WTC11 (cell line): ENCODE measurements at regions not wholly inside any gene's neighbourhood (a gene's known extent, or its start where the extent isn't known, plus 50 kb on each side); places are given as distances from the start of the nearest gene placed in this dataset.

ENCODE experiments used
- ATAC-seq: fragments of 200-7000 bp; cut with Tn5 transposase; 2 replicates; pipeline ENCODE4 v1.10.0; 2021; ENCODE audit warnings: mild to moderate bottlenecking, moderate library complexity
- CTCF ChIA-PET: fragments of 300-600 bp; sonication (Branson Sonifier 250); formaldehyde crosslinking; loops from one replicate; lab custom pipeline; 2021; ENCODE audit warnings: antibody characterized with exemption; lab: Charles Lee
- POLR2A ChIA-PET: fragments of 350-600 bp; sonication (Branson Sonifier 250); formaldehyde crosslinking; loops from one replicate; lab custom pipeline; 2021; ENCODE audit warnings: antibody characterized with exemption; lab: Charles Lee
- DNase-seq: peaks from one replicate; pipeline ENCODE4 v3.0.0; 2021; ENCODE audit warnings: low spot score
- H3K27ac Mint-ChIP-seq: 2 replicates; pipeline ENCODE4 v1.8.0; 2021; ENCODE audit warnings: mixed read lengths
- H3K27me3 Mint-ChIP-seq: 2 replicates; pipeline ENCODE4 v1.8.0; 2021; ENCODE audit warnings: low read depth, mild to moderate bottlenecking, moderate library complexity, mixed read lengths
- H3K36me3 Mint-ChIP-seq: 2 replicates; pipeline ENCODE4 v1.8.0; 2021; ENCODE audit warnings: mixed read lengths
- H3K4me1 Mint-ChIP-seq: 2 replicates; pipeline ENCODE4 v1.8.0; 2022; ENCODE audit warnings: mixed read lengths
- H3K4me3 Mint-ChIP-seq: 2 replicates; pipeline ENCODE4 v1.8.0; 2021; ENCODE audit warnings: mild to moderate bottlenecking, moderate library complexity, mixed read lengths
- H3K9me3 Mint-ChIP-seq: 2 replicates; pipeline ENCODE4 v1.8.0; 2021; ENCODE audit warnings: mixed read lengths
- CDX4 ChIP-seq: fragments of 250-450 bp; sonication (Bioruptor Pico); IDR thresholded peaks from 2 replicates; pipeline ENCODE4 v1.9.0; 2021; ENCODE audit warnings: moderate library complexity, mild to moderate bottlenecking, inconsistent platforms, borderline replicate concordance
- CREB1 ChIP-seq: sonication (generic); formaldehyde crosslinking; IDR thresholded peaks from 2 replicates; pipeline ENCODE4 v1.8.0; 2023; ENCODE audit warnings: mild to moderate bottlenecking, missing genetic modification reagents
- CREM ChIP-seq: sonication (generic); formaldehyde crosslinking; IDR thresholded peaks from 2 replicates; pipeline ENCODE4 v1.8.1; 2022; ENCODE audit warnings: mild to moderate bottlenecking, missing genetic modification reagents, moderate library complexity
- ESRRA ChIP-seq: sonication (generic); formaldehyde crosslinking; IDR thresholded peaks from 2 replicates; pipeline ENCODE4 v1.8.1; 2022; ENCODE audit warnings: mild to moderate bottlenecking, missing genetic modification reagents, borderline replicate concordance
- JAZF1 ChIP-seq: fragments of 250-450 bp; sonication (Bioruptor Pico); IDR thresholded peaks from 2 replicates; pipeline ENCODE4 v1.9.0; 2021; ENCODE audit warnings: moderate library complexity, mild to moderate bottlenecking, inconsistent platforms
- MLX ChIP-seq: sonication (generic); formaldehyde crosslinking; IDR thresholded peaks from 2 replicates; pipeline ENCODE4 v1.8.1; 2023; ENCODE audit warnings: mild to moderate bottlenecking, missing genetic modification reagents, moderate library complexity
- NFE2L1 ChIP-seq: sonication (generic); formaldehyde crosslinking; IDR thresholded peaks from 2 replicates; pipeline ENCODE4 v1.8.1; 2023; ENCODE audit warnings: missing genetic modification reagents
- NR1H2 ChIP-seq: sonication (generic); formaldehyde crosslinking; IDR thresholded peaks from 2 replicates; pipeline ENCODE4 v1.9.0; 2021; ENCODE audit warnings: mild to moderate bottlenecking, moderate library complexity, missing genetic modification reagents
- PRDM15 ChIP-seq: sonication (generic); formaldehyde crosslinking; IDR thresholded peaks from 2 replicates; pipeline ENCODE4 v1.8.0; 2022; ENCODE audit warnings: missing genetic modification reagents
- STAT6 ChIP-seq: sonication (generic); formaldehyde crosslinking; conservative IDR thresholded peaks from 2 replicates; pipeline ENCODE4 v1.8.1; 2023; ENCODE audit warnings: mild to moderate bottlenecking, low read depth, missing genetic modification reagents, moderate library complexity
- ZBTB21 ChIP-seq: sonication (generic); formaldehyde crosslinking; IDR thresholded peaks from 2 replicates; pipeline ENCODE4 v1.8.1; 2023; ENCODE audit warnings: mild to moderate bottlenecking, missing genetic modification reagents, borderline replicate concordance
- ZMAT4 ChIP-seq: fragments of 250-450 bp; sonication (Bioruptor Pico); IDR thresholded peaks from 2 replicates; pipeline ENCODE4 v1.9.0; 2021; ENCODE audit warnings: mild to moderate bottlenecking
- ZNF121 ChIP-seq: sonication (generic); formaldehyde crosslinking; IDR thresholded peaks from 2 replicates; pipeline ENCODE4 v1.8.0; 2023; ENCODE audit warnings: missing genetic modification reagents
- ZNF317 ChIP-seq: sonication (generic); formaldehyde crosslinking; IDR thresholded peaks from 2 replicates; pipeline ENCODE4 v1.8.1; 2023; ENCODE audit warnings: low read depth, mild to moderate bottlenecking, moderate library complexity, missing genetic modification reagents, borderline replicate concordance
- ZNF416 ChIP-seq: fragments of 250-450 bp; sonication (Bioruptor Pico); IDR thresholded peaks from 2 replicates; pipeline ENCODE4 v1.9.0; 2021; ENCODE audit warnings: mild to moderate bottlenecking, inconsistent platforms
- ZNF671 ChIP-seq: fragments of 250-450 bp; sonication (Bioruptor Pico); IDR thresholded peaks from 2 replicates; pipeline ENCODE4 v1.8.0; 2021; ENCODE audit warnings: mild to moderate bottlenecking
- TF ChIP-seq, protein P1 (sequence below): sonication (generic); formaldehyde crosslinking; IDR thresholded peaks from 2 replicates; pipeline ENCODE4 v1.8.0; 2023; ENCODE audit warnings: missing genetic modification reagents, mild to moderate bottlenecking, borderline replicate concordance
- TF ChIP-seq, protein P2 (sequence below): sonication (generic); formaldehyde crosslinking; IDR thresholded peaks from 2 replicates; pipeline ENCODE4 v1.8.0; 2023; ENCODE audit warnings: mild to moderate bottlenecking, missing genetic modification reagents
- TF ChIP-seq, protein P3 (sequence below): sonication (generic); formaldehyde crosslinking; IDR thresholded peaks from 2 replicates; pipeline ENCODE4 v1.8.1; 2023; ENCODE audit warnings: mild to moderate bottlenecking, moderate library complexity, missing genetic modification reagents

GRCh38 chr1:212533148-212533517, 75.4 kb upstream of the ATF3 start:
- H3K9me3 Mint-ChIP-seq, result peaks cover 5% of the 10 kb centered on the region
- no peaks in the 10 kb centered on the region for H3K4me1 Mint-ChIP-seq
- DNase-seq (no peak), ATAC-seq (no peak)
- no peaks in the 10 kb centered on the region for H3K36me3 Mint-ChIP-seq
- no peak overlapping the region for H3K27ac Mint-ChIP-seq
- H3K27me3 Mint-ChIP-seq, result no peaks in the 10 kb centered on the region; the same call in 1 of the 2 replicates
- ChIA-PET CTCF (interaction anchor here (1.0 to 1.6 kb wide), 3 partner anchors 18 to 76 kb away, joined by 4 to 8 read pairs (median 4); partner anchors contain the start of gene ATF3), POLR2A (no interaction called here)
- no peak overlapping the region for H3K4me3 Mint-ChIP-seq
- TF ChIP-seq ZMAT4 (CRISPR knock-in tag), result no peak
- TF ChIP-seq, protein P1, sequence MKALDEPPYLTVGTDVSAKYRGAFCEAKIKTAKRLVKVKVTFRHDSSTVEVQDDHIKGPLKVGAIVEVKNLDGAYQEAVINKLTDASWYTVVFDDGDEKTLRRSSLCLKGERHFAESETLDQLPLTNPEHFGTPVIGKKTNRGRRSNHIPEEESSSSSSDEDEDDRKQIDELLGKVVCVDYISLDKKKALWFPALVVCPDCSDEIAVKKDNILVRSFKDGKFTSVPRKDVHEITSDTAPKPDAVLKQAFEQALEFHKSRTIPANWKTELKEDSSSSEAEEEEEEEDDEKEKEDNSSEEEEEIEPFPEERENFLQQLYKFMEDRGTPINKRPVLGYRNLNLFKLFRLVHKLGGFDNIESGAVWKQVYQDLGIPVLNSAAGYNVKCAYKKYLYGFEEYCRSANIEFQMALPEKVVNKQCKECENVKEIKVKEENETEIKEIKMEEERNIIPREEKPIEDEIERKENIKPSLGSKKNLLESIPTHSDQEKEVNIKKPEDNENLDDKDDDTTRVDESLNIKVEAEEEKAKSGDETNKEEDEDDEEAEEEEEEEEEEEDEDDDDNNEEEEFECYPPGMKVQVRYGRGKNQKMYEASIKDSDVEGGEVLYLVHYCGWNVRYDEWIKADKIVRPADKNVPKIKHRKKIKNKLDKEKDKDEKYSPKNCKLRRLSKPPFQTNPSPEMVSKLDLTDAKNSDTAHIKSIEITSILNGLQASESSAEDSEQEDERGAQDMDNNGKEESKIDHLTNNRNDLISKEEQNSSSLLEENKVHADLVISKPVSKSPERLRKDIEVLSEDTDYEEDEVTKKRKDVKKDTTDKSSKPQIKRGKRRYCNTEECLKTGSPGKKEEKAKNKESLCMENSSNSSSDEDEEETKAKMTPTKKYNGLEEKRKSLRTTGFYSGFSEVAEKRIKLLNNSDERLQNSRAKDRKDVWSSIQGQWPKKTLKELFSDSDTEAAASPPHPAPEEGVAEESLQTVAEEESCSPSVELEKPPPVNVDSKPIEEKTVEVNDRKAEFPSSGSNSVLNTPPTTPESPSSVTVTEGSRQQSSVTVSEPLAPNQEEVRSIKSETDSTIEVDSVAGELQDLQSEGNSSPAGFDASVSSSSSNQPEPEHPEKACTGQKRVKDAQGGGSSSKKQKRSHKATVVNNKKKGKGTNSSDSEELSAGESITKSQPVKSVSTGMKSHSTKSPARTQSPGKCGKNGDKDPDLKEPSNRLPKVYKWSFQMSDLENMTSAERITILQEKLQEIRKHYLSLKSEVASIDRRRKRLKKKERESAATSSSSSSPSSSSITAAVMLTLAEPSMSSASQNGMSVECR (CRISPR knock-in tag), result no peak
- no peak for TF ChIP-seq CDX4 (CRISPR knock-in tag)
- TF ChIP-seq STAT6, result no peak
- TF ChIP-seq CREB1, result no peak
- no peak for TF ChIP-seq NR1H2 (CRISPR knock-in tag)
- no peak for TF ChIP-seq ZNF416 (CRISPR knock-in tag)
- no peak for TF ChIP-seq CREM (CRISPR knock-in tag)
- no peak for TF ChIP-seq NFE2L1 (CRISPR knock-in tag)
- no peak for TF ChIP-seq ZNF317
- TF ChIP-seq JAZF1 (CRISPR knock-in tag), result no peak
- TF ChIP-seq PRDM15 (CRISPR knock-in tag), result no peak
- TF ChIP-seq ZNF121 (CRISPR knock-in tag), result no peak

- no peaks in the 10 kb centered on the region for H3K4me1 Mint-ChIP-seq
- no peaks in the 10 kb centered on the region; the same call in 1 of the 2 replicates for H3K27me3 Mint-ChIP-seq
- POLR2A ChIA-PET, result no interaction called here
- CTCF ChIA-PET, result no interaction called here
- ATAC-seq (no peak), DNase-seq (no peak)
- no peak overlapping the region for H3K4me3 Mint-ChIP-seq
- H3K27ac Mint-ChIP-seq, result no peak overlapping the region
- H3K9me3 Mint-ChIP-seq, result peaks cover 5% of the 10 kb centered on the region
- H3K36me3 Mint-ChIP-seq, result no peaks in the 10 kb centered on the region
- TF ChIP-seq ZBTB21, result no peak
- TF ChIP-seq ESRRA, result no peak
- TF ChIP-seq, protein P2, sequence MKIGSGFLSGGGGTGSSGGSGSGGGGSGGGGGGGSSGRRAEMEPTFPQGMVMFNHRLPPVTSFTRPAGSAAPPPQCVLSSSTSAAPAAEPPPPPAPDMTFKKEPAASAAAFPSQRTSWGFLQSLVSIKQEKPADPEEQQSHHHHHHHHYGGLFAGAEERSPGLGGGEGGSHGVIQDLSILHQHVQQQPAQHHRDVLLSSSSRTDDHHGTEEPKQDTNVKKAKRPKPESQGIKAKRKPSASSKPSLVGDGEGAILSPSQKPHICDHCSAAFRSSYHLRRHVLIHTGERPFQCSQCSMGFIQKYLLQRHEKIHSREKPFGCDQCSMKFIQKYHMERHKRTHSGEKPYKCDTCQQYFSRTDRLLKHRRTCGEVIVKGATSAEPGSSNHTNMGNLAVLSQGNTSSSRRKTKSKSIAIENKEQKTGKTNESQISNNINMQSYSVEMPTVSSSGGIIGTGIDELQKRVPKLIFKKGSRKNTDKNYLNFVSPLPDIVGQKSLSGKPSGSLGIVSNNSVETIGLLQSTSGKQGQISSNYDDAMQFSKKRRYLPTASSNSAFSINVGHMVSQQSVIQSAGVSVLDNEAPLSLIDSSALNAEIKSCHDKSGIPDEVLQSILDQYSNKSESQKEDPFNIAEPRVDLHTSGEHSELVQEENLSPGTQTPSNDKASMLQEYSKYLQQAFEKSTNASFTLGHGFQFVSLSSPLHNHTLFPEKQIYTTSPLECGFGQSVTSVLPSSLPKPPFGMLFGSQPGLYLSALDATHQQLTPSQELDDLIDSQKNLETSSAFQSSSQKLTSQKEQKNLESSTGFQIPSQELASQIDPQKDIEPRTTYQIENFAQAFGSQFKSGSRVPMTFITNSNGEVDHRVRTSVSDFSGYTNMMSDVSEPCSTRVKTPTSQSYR (CRISPR knock-in tag), result no peak
- TF ChIP-seq, protein P3, sequence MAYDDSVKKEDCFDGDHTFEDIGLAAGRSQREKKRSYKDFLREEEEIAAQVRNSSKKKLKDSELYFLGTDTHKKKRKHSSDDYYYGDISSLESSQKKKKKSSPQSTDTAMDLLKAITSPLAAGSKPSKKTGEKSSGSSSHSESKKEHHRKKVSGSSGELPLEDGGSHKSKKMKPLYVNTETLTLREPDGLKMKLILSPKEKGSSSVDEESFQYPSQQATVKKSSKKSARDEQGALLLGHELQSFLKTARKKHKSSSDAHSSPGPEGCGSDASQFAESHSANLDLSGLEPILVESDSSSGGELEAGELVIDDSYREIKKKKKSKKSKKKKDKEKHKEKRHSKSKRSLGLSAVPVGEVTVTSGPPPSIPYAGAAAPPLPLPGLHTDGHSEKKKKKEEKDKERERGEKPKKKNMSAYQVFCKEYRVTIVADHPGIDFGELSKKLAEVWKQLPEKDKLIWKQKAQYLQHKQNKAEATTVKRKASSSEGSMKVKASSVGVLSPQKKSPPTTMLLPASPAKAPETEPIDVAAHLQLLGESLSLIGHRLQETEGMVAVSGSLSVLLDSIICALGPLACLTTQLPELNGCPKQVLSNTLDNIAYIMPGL (CRISPR knock-in tag), result no peak
- TF ChIP-seq ZNF671 (CRISPR knock-in tag), result no peak
- TF ChIP-seq MLX (CRISPR knock-in tag), result no peak
These were observed 72.0 kb upstream of the ATF3 start for GRCh38 chr1:212536586-212536985.
